Superior temporal gyrus (tissue), 1 donor: ENCODE measurements at regions not wholly inside any gene's neighbourhood (a gene's known extent, or its start where the extent isn't known, plus 50 kb on each side); places are given as distances from the start of the nearest gene placed in this dataset.
"Not testable (repeated sequence)": the region's sequence is repeated elsewhere in the genome, so short reads cannot be mapped to it uniquely, and the experiment has no call there.

Experiments used
- DNase-seq: peaks from one replicate; pipeline ENCODE4 v3.0.0-alpha.2; 2016; ENCODE audit errors: extremely low spot score

DNA sequence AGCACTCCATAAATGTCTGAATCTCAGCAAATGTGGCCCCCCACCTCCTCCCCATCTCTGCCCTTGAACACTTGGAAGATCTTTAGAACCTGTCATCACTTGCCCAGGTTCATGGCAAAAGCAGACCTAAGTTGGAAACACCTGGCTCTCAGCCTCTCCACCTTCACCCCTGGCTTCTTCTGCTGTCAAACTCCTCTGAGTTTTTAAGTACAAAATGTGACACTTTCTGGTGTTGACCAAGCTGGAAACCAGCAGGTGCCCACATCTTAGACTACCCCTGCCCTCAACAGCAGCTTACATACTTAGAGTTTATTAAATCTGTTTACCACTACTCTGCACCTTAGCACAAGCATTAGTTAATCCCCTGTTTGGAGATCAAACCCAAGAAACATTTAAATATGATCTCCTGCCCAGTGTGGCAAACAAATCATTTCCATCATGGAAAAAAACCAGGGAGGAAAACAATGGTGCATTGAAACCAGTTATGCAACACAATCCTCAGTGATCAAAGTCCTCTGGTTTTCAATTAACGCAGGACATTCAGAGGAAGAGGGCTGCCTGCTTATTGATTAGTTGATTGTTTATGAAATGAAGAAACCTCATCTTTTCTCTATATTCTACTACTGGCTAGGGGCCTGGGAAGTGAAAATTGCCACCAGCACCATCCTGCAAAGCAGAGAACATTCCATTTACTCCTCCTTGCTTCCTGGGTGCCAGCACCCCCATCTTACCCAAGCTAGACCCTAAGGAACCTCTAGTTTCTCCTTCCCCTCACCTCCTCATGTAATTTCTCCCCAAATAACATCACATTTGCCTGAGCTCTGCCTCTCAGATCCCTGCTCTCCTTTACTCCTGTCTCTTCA is 139.4 kb upstream of the RAB4A start:
- DNase-seq = peak; percentile 86

DNA sequence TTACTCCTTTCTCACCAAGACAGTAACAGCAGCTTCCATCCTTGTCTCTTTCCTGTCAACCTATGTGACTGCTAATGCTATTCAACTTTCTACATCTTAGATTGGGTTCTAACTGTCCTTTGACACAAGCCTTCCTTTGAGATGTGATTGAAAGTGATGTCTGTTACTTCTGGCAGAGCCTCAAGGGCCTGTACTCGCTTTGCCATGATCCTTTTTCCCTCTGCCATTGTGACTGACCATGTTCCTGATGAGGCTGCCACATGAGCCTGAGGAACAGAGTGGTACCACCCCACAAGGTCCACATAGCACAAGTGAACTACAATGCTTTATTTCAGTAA is 138.8 kb upstream of the RAB4A start:
- peak; percentile 57 for DNase-seq

DNA sequence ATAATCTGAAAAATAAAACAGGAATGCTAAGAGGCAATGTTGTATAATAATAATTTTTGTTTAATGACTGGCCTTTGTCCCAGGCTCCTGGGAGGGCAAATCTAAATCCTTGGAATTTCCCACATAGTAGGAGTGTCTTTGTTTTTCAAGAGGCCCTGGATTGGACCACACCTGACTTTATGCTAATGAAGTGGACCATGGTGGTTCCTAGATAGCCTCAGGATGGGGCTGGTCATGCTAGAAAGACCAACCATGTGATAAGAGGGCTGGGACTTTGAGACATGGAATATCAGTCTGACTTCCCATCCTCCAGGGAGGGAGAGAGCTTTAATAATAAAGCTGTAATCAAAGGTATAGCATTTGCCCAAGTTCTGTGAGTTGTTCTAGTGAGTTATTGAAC is 138.2 kb upstream of the RAB4A start:
- DNase-seq = no peak

DNA sequence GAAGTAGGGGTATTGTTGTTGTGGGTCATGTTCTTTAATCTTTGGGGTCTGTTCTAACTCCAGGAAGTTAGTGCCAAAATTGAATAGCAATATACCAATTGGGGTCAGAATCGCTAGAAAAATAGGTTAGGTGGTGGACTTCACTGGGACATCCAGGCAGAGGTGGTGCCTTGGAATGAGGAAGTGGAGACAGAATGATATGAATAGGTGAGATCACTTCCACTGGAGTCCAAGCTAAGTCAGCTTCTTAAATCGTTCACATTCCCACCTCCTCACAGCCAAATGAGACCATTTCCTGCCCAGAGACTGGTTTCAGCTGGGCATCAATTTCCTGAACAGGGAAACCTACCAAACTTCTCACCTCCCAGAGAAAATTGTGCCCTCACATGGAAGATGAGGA is 137.8 kb upstream of the RAB4A start:
- DNase-seq = no peak

DNA sequence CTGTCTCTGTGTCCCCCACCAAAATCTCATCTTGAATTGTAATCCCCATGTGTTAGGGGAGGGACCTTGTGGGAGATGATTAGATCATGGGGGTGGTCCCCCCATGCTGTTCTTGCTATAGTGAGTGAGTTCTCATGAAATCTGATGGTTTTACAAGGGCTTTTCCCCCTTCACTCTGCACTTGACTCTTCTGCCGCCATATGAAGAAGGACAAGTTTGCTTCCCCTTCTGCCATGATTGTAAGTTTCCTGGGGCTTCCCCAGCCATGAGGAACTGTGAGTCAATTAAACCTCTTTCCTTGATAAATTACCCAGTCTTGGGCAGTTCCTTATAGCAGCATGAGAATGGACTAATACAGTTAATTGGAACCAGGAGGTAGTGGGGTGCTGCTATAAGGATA is 137.1 kb upstream of the RAB4A start:
- no peak for DNase-seq

DNA sequence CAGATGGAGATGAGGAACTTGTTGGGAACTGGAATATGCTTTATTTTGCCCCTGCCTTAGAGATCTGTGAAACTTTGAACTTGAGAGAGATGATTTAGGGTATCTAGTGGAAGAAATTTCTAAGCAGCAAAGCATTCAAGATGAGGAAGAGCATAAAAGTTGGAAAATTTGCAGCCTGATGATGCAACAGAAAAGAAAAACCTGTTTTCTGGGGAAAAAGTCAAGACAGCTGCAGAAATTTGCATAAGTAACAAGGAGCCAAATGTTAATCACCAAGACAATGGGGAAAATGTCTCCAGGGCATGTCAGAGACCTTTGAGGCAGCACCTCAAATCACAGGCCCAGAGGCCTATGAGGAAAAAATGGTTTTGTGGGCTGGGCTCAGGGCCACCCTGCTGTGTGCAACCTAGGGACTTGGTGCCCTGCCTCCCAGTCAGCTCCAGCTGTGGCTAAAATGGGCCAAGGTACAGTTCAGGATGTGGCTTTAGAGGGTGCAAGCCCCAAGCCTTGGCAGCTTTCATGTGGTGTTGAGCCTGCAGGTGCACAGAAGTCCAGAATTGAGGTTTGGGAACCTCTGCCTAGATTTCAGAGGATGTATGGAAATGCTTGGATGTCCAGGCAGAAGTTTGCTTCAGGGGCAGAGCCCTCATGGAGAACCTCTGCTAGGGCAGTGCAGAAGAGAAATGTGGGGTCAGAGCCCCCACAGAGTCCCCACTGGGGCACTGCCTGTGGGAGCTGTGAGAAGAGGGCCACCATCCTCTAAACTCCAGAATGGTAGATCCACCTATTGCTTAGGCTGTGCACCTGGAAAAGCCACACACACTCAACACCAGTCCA is 136.3 kb upstream of the RAB4A start:
- not testable (repeated sequence) for DNase-seq

DNA sequence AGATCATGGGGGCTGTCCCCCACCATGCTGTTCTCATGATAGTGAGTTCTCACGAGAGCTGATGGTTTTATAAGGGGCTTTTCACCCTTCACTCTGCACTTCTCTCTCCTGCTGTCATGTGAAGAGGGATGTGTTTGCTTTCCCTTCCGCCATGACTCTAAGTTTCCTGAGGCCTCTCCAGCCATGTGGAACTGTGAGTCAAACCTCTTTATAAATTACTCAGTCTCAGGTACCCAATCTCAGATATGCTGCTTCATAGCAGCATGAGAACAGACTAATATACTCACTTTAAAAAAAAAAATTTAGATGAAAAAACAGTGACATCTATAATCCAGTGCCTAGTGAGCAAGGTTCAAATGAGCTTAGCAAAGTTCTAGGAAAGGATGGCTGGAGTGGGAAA is 135.1 kb upstream of the RAB4A start:
- no peak for DNase-seq

DNA sequence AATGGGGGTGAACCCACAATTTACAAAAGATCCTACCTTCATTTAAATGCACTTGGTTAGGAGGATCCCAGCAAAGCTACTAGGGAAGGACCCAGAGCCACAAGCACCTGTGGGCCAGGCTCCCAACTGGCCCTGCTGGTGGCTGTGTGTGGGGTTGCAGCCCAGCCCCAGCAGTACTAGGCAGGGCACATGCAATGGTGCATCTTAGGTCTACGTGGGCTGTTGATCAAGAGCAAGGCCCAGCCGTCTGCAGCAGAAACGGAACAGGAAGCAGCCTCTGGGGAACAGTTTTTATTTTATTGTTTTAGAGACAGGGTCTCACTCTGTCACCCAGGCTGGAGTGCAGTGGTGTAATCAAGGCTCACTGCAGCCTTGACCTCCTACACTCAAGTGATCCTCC is 134.1 kb upstream of the RAB4A start:
- DNase-seq = no peak

DNA sequence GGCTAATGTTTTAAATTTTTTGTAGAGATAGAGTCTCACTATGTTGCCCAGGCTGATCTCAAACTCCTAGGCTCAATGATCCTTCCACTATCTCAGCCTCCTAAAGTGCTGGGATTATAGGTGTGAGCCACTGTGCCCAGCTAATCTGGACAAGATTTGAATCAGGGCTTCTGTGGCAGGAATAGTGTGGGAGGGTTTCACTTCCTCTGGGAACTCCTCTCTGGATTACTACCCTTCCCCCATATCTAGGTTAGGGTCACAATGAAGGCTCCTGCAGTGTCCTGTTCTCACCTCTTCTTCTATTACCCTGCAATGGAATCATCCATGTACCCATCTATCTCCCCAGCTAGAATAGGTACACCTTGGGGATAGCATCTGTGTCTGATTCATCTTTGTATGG is 133.6 kb upstream of the RAB4A start:
- DNase-seq = no peak

DNA sequence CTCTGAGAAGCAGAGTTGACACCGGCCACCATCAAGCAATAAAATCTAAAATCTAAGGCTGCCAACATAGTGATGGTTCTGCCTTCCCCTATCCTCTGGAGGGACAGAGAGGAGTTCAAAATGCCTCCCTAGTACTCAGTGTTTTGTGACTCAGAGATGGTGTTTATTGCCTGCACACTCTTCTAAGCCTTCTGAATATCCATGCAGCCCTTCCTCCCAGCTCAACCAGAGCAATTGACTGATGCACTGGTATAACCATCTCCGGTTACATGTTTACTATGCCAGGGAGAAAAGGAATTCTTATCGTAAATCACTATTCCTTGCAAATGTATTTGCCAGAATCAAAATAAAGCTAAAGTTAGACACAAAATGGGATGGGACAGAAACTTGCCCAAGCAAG is 132.9 kb upstream of the RAB4A start:
- DNase-seq = no peak

DNA sequence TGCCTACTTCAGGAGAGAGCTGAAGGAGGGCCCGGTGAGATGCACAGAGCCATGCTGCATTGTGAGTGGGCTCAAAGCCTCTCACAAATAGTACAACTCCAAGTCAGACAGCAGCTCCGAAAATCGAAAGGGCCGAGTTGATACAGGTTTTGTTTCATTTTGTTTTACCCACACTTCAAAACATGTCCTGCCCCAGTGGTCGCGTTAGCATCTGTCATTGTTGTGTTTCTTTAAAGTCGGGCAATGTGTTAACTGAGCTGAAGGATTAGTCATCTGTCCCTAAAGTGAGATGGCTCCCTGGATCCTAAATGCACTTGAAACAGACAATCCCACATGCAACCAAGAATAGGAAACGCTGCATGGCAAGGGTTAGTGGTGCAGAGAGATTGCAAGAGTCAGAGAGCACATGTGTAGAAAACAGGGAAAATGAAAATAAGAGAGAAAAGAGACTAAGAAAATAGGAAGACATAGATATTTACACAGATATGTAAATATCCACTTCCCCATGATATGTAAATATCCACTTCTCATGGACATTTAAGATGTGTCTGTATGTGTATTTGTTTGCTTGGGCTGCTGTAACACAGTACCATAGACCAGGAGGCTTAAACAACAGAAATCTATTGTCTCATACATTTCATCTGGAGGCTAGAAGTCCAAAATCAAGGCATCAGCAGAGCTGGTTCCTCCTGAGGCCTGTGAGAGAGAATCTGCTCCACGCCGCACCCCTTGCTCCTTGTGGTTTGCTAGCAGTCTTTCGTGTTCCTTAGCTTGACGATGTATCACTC is 131.4 kb upstream of the RAB4A start:
- no peak for DNase-seq

DNA sequence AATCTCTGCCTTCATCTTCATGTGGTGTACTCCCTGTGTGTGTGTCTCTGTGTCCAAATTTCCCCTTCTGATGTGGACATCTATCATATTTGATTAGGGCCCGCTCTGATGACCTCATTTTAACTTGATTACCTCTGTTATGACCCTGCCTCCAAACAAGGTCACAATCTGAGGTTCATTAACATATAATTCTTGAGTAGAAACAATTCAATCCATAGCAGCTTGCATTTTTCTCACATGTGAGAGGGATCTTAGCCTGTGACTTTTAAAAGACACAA is 130.9 kb upstream of the RAB4A start:
- no peak for DNase-seq

DNA sequence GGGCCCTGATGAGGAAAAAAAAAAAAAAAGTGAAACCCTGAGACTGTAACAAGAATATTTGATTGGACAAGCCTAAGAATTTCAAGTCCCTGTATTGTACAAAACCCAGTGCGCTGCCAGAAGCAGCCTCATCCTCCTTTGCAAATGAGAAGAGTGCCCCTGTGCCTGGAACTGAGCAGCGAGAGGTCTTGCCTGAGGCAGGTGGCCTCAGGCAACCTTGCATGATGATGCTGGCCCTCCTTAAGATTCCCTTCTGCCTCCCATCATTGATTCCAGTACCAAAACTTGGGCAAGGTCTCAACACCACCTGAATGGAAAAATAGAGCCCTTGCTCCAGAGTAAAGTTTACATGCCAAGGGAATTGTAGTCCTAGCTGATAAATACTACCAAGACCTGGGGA is 129.6 kb upstream of the RAB4A start:
- no peak for DNase-seq

DNA sequence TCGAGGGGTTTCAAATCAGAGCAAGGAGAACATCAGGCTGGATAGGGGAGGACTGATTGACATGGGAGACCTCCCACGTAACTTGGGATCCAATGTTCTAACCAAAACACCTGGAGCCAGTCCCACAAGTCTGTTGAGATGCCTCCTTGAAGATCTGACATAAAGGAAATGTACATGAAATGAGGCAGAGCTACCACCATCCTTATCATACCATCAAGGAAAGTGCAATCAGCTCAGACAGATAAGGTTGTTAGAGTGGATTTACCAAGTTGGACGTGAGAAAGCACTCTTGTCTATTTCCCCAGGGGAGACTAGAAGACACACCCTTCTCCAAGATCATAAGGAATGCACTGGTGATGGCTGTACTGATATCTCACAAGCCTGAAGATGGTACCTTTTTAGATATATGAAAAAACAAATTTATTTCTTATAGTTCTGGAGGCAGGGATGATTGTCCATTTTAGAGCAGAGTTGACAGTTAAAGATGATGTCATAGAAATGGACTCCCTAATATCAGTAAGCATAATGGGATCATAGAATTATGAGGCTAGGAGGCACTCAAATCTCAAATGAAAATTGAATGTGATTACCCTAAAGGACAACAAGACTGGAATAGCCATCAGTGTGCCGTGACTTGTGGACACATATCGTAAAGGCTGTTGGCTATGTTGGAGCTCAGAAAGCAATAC is 129.1 kb upstream of the RAB4A start:
- no peak for DNase-seq

DNA sequence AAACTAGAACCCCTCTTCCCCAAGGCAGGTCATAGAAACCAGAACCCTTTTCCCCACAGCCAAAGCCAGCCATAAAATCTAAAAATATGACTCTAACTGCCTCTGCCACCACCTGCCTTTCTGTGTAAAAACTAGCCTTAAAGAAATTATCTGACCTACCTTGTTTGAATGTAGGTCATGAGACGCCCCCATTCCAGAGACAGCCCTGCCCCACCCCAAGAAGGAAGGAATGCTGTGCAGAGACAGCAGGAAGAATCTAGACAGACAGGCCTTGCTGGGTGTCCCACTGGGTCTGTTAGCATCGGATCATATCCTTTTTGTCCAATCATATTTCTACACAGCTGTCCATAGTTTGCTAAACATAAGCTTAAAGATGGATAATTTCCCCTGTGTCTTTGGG is 128.4 kb upstream of the RAB4A start:
- DNase-seq = no peak

DNA sequence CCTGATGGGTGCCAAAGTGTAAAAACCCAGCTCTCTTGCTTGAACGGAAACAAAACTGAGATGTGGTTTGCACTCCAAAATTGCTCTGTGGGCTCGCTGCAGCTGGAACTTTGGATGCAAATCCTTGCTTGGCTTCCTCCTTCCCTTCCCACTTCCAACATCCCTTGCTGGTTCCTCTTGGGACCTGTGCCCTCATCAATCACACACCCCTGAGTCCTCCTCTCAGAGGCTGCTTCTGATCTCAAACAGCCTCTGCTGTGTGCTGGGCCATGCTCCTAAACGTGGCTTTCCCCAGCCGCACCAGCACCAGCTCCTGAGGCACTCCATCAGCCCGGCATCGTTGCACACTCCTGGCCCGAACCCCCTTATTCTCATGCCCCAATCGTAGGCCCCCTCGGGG is 124.3 kb upstream of the RAB4A start:
- no peak for DNase-seq

DNA sequence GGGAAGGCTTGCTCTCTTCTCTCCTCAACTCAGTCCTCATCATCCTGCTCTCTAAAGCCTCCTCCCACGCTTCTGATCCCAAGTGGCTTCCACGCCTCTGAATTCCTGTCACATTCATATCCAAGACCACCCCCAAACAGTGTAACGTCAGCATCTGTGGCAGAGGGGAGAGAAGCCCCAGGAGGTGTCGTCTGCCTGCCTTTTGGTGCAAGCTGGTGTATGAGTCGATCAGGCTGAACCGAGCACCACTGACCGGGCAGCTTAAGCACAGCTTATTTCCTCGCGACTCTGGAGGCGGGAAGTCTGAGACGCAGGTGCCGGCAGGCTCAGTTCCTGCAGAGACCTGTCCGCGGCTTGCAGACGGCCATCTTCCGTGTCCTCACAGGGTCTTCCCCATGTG is 123.8 kb upstream of the RAB4A start:
- no peak for DNase-seq

DNA sequence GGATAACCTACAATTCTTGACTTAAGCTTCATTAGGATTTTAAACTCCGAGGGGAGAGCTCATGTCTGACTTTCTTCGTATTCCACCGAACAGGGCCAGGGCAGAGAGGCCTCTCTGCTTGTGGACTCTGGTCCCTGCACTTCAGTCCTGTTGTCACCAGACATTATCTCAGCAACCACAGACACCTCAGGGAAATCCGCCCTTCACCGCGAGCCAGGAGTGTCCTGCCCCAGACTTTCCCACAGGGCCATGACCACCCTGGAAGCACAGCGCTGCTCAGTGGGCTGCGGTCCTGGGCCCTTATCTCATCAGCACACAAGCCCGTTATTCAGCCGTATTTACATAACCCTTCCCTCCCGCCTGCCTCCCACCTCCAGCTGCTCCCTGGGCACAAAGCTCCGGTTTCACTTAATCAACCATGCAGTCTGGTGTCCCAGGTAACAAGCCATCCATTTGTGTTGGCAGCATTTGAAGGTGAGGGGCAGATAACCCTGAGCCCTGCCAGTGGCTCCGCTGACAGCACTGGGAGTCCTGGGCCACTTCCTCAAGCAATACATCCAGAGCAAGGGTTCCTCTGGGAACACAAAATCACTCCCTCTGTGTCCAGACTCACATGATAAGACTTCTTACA is 122.8 kb upstream of the RAB4A start:
- DNase-seq = no peak

DNA sequence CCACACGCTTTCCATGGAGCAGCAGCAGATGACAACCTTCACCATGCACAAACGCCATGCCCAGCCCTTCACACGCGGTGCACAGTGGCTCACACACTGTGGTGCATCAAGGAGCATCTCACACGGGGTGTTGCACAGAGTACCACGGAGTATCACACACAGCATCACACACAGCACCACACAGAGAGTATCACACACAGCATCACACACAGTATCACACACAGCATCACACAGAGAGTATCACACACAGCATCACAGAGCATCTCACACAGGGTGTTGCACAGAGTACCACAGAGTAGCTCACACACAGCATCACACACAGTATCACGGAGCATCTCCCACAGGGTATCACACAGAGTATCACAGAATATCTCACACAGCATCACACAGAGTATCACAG is 122.2 kb upstream of the RAB4A start:
- DNase-seq = no peak

DNA sequence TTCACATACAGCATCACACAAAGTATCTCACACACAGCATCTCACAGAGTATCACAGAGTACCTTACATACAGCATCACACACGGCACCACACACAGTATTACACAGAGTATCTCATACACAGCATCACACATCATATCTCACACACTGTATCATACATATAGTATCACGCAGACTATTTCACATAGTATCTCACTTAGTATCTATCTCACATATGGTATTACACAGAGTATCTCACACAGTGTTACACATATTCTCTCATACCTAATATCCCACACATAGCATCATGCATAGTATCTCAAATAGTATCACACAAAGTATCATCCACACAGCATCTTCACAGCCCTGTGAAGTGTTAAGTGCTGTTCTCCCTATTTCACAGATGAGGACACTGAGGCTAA is 121.5 kb upstream of the RAB4A start:
- no peak for DNase-seq

DNA sequence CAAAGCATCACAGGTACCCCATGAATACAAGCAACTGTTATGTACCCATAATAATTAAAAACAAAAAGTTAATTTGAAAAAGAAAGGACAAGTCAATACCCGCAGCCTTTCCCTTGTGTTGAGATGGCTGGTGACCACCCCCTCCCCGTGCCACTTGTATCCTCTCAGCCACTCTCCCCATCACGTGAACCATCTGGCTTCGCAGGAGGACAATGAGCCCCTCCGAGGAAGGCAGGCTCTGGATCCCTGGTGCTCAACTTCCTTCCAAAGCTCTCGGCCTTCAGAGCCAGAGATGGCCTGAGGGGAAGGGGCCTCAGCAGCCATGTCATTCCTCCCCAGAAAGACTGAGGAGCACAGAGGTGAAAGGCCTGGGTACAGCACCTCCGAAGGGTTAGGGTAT is 120.4 kb upstream of the RAB4A start:
- DNase-seq = no peak

DNA sequence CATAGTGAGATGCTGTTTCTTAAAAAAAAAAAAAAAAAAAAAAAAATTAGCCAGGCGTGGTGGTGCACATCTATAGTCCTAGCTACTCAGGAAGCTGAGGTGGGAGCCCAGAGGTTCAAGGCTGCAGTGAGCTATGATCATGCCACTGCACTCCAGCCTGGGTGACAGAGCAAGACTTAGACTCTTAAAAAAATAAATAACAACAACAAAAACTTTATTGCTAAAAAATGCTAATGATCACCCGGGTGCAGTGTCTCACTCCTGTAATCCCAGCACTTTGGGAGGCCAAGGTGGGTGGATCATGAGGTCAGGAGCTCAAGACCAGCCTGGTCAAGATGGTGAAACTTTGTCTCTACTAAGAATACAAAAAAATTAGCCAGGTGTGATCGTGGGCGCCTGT is 119.5 kb upstream of the RAB4A start:
- not testable (repeated sequence) for DNase-seq
